Jurkat, Clone E6-1 (cell line): ENCODE measurements at regions not wholly inside any gene's neighbourhood (a gene's known extent, or its start where the extent isn't known, plus 50 kb on each side); places are given as distances from the start of the nearest gene placed in this dataset.
"Not testable (repeated sequence)": the region's sequence is repeated elsewhere in the genome, so short reads cannot be mapped to it uniquely, and the experiment has no call there.

Experiments
- DNase-seq: peaks from one replicate; pipeline ENCODE4 v3.0.0-alpha.2; 2011; ENCODE audit warnings: low read depth, low spot score
- H3K4me3 ChIP-seq: 2 replicates; pipeline ENCODE4 v1.5.1; 2011; ENCODE audit warnings: mild to moderate bottlenecking, low read length, control low read depth, moderate library complexity

- no peak for DNase-seq
- H3K4me3 ChIP-seq: no peak overlapping the region
Measured at GRCh38 chr22:22974795-22975580, 87.4 kb downstream of the IGLL5 start.

- no peak overlapping the region for H3K4me3 ChIP-seq
- DNase-seq: no peak
Measured at GRCh38 chr22:22976033-22976922, 88.7 kb downstream of the IGLL5 start.

- H3K4me3 ChIP-seq: no peak overlapping the region
- no peak for DNase-seq
Measured at GRCh38 chr22:22977479-22978200, 90.0 kb downstream of the IGLL5 start.

GRCh38 chr22:22978637-22979036 lies 91.0 kb downstream of the IGLL5 start:
- no peak overlapping the region for H3K4me3 ChIP-seq
- no peak for DNase-seq

- H3K4me3 ChIP-seq: no peak overlapping the region
- no peak for DNase-seq
Measured at GRCh38 chr22:22979121-22979724, 91.1 kb upstream of the GNAZ start.

- DNase-seq: no peak
- H3K4me3 ChIP-seq: no peak overlapping the region
Measured at GRCh38 chr22:22979954-22980353, 90.4 kb upstream of the GNAZ start.

- H3K4me3 ChIP-seq: no peak overlapping the region
- no peak for DNase-seq
Measured at GRCh38 chr22:22981670-22982571, 88.4 kb upstream of the GNAZ start.

- no peak for DNase-seq
- no peak overlapping the region for H3K4me3 ChIP-seq
Measured at GRCh38 chr22:22982616-22983015, 87.7 kb upstream of the GNAZ start.

GRCh38 chr22:22983123-22983522 lies 87.2 kb upstream of the GNAZ start:
- peak; percentile 23 for DNase-seq
- H3K4me3 ChIP-seq: no peak overlapping the region

- DNase-seq: no peak
- no peak overlapping the region for H3K4me3 ChIP-seq
Measured at GRCh38 chr22:22983816-22984215, 86.5 kb upstream of the GNAZ start.

- DNase-seq: no peak
- no peak overlapping the region for H3K4me3 ChIP-seq
Measured at GRCh38 chr22:22984967-22985366, 85.4 kb upstream of the GNAZ start.

- no peak for DNase-seq
- no peak overlapping the region for H3K4me3 ChIP-seq
Measured at GRCh38 chr22:22986008-22986407, 84.3 kb upstream of the GNAZ start.

GRCh38 chr22:22986640-22987039 lies 83.7 kb upstream of the GNAZ start:
- H3K4me3 ChIP-seq: no peak overlapping the region
- DNase-seq: no peak

GRCh38 chr22:22988150-22988549 lies 82.2 kb upstream of the GNAZ start:
- DNase-seq: no peak
- no peak overlapping the region for H3K4me3 ChIP-seq

GRCh38 chr22:22988785-22989184 lies 81.5 kb upstream of the GNAZ start:
- no peak overlapping the region for H3K4me3 ChIP-seq
- no peak for DNase-seq

GRCh38 chr22:22989856-22990255 lies 80.5 kb upstream of the GNAZ start:
- H3K4me3 ChIP-seq: no peak overlapping the region
- DNase-seq: no peak

- not testable (repeated sequence) for DNase-seq
Measured at GRCh38 chr22:22990711-22991505, 79.4 kb upstream of the GNAZ start.

GRCh38 chr22:22992474-22992873 lies 77.8 kb upstream of the GNAZ start:
- no peak for DNase-seq

More at GRCh38 chr22:22990711-22991505, 79.4 kb upstream of the GNAZ start:
- not testable (repeated sequence) for H3K4me3 ChIP-seq

More at GRCh38 chr22:22992474-22992873, 77.8 kb upstream of the GNAZ start:
- no peak overlapping the region for H3K4me3 ChIP-seq
